ENCODE measurements at regions not wholly inside any gene's neighbourhood (a gene's known extent, or its start where the extent isn't known, plus 50 kb on each side); places are given as distances from the start of the nearest gene placed in this dataset.

DNA sequence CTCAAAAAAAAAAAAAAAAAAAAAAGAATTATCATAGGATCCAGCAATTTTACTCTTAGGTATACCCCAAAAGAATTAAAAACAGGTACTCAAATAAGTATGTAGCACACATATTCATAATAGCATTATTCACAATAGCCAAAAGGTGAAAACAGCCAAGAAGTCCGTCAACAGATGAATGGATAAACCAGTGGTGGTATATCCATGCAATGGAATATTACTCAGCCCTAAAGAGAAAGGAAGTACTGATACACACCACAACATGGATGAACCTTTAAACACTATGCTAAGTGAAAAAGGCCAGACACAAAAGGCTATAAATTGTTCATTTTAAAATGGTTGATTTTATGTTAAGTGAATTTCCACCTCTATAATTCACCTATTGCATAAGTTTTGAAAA lies 804.8 kb upstream of the AUTS2 start:
- no peak overlapping the region for H3K4me3 ChIP-seq
- intact Hi-C loops (cut with DNase I): no loop called here
- no peak for DNase-seq
- H3K27ac ChIP-seq: no peak overlapping the region
- peaks cover 0 to 17% of the 10 kb centered on the region in 2 donors for H3K9me3 ChIP-seq
- TF ChIP-seq, protein P1, sequence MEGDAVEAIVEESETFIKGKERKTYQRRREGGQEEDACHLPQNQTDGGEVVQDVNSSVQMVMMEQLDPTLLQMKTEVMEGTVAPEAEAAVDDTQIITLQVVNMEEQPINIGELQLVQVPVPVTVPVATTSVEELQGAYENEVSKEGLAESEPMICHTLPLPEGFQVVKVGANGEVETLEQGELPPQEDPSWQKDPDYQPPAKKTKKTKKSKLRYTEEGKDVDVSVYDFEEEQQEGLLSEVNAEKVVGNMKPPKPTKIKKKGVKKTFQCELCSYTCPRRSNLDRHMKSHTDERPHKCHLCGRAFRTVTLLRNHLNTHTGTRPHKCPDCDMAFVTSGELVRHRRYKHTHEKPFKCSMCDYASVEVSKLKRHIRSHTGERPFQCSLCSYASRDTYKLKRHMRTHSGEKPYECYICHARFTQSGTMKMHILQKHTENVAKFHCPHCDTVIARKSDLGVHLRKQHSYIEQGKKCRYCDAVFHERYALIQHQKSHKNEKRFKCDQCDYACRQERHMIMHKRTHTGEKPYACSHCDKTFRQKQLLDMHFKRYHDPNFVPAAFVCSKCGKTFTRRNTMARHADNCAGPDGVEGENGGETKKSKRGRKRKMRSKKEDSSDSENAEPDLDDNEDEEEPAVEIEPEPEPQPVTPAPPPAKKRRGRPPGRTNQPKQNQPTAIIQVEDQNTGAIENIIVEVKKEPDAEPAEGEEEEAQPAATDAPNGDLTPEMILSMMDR (IDR thresholded peaks at IDR 0.05): no peak
- no peaks in the 10 kb centered on the region for H3K36me3 ChIP-seq
- H3K27me3 ChIP-seq: no peaks in the 10 kb centered on the region
- no peaks in the 10 kb centered on the region for H3K4me1 ChIP-seq
- no peak for ATAC-seq

DNA sequence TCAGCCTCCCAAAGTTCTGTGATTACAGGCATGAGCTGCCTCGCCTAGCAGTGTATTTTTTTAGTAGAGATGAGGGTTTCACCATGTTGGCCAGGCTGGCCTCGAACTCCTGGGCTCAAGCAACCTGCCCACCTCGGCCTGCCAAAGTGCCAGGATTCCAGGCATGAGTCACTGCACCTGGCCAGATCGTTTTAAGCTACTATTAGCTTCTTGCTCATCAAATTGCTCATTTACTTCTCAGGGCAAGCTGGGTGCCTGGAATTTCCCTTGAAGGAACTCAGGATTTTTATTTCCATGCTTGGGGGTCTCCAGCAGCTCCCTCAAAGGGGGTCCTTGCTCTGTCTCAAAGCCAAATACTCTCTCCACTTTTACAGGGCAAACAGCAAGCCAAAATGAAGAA lies 798.0 kb upstream of the AUTS2 start:
- no peak for DNase-seq
- Histone ChIP-seq H3K4me1 (no peaks in the 10 kb centered on the region), H3K9me3 (peaks cover 0 to 19% of the 10 kb centered on the region in 2 donors), H3K27me3 (no peaks in the 10 kb centered on the region), H3K27ac (no peak overlapping the region), H3K4me3 (no peak overlapping the region), H3K36me3 (no peaks in the 10 kb centered on the region)
- TF ChIP-seq, protein P1 (IDR thresholded peaks at IDR 0.05): no peak
- intact Hi-C loops (cut with DNase I): no loop called here
- no peak for ATAC-seq

DNA sequence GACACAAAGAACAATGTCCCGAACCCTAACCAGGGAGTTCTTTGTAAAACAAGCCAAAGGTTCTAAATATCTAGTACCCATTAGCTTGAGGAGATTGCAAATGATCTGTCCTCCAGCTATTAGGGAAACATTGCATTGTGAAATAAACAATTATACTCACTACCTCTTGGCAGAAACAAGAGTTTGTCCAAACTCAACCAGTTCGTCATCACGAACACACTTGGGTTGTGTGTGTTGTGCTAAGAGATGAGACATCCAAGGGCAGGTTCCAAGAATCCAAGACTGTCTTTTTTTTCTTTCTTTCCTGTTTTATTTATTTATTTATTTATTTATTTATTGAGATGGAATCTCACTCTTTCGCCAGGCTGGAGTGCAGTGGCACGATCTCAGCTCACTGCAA lies 793.1 kb upstream of the AUTS2 start:
- TF ChIP-seq, protein P1 (IDR thresholded peaks at IDR 0.05): no peak
- DNase-seq (no peak), ATAC-seq (no peak)
- no peaks in the 10 kb centered on the region for H3K27me3 ChIP-seq
- intact Hi-C loops (cut with DNase I): no loop called here
- no peak overlapping the region for H3K4me3 ChIP-seq
- H3K4me1 ChIP-seq: no peaks in the 10 kb centered on the region
- no peak overlapping the region for H3K27ac ChIP-seq
- no peaks in the 10 kb centered on the region for H3K36me3 ChIP-seq
- peaks cover 0 to 34% of the 10 kb centered on the region in 2 donors for H3K9me3 ChIP-seq

DNA sequence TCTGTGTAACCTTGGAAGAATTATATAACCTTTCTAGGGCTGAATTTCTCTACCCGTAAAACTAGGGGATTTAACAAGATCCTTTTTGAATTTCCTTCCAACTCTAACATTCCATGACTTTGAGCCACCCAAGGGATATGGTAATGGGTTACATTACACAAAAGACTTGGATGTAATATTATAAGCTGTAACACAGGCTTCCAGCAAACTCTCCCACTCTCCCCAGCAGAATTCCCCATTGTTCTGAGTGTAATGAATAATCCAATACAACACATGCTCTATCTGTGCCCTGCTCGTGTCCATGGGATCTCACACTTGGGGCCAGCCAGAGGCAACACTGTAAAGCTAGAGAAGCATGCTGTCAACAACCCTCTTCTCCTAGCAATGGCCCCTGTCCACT lies 790.6 kb upstream of the AUTS2 start:
- no peak for ATAC-seq
- Histone ChIP-seq H3K36me3 (no peaks in the 10 kb centered on the region), H3K9me3 (peaks cover 0 to 26% of the 10 kb centered on the region in 2 donors), H3K27me3 (no peaks in the 10 kb centered on the region), H3K4me3 (no peak overlapping the region), H3K4me1 (no peaks in the 10 kb centered on the region), H3K27ac (no peak overlapping the region)
- DNase-seq: no peak
- TF ChIP-seq, protein P1 (IDR thresholded peaks at IDR 0.05): no peak
- intact Hi-C loops (cut with DNase I): no loop called here

DNA sequence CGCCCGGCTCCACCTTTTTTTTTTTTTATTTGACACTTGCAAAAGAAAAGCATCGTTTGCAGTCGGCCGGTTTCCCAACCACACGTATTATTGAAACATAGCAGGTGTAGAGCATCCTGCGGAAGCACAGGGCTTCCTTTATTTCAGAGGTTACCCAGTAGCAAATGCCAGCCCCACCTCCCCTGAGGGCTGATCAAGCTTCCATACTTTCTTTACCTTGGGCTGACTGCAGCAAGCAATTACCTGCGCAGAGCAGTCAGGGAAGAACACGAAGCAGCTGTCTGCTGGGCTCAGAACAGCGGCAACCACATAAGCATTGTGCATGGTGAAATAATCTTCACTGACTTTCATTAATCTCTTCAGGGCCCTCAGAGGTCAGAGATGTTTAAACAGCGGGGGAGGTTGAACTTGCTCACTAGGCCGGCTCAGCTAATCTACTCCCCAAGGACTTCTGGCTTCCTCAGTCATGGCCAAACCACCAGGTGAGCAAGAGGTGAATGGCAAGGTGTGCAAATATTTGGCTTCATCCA lies 784.7 kb upstream of the AUTS2 start:
- peak in 1 of 4 donors; percentile 21 for DNase-seq
- Histone ChIP-seq H3K4me1 (no peaks in the 10 kb centered on the region), H3K4me3 (no peak overlapping the region), H3K9me3 (peaks cover 0 to 12% of the 10 kb centered on the region in 2 donors), H3K27me3 (no peaks in the 10 kb centered on the region), H3K27ac (no peak overlapping the region), H3K36me3 (no peaks in the 10 kb centered on the region)
- peak; percentile 87 for ATAC-seq
- intact Hi-C loops (cut with DNase I): no loop called here
- TF ChIP-seq, protein P1 (IDR thresholded peaks at IDR 0.05): no peak
